NCI-H748 (cell line): ENCODE measurements at regions not wholly inside any gene's neighbourhood (a gene's known extent, or its start where the extent isn't known, plus 50 kb on each side); places are given as distances from the start of the nearest gene placed in this dataset.
A peak's percentile ranks its signal among the peaks of the same experiment; 100 is the strongest.

Experiments
- DNase-seq: peaks from one replicate; lab custom pipeline; 2025; ENCODE audit not compliant: unreplicated experiment; lab: John Stamatoyannopoulos, UW

GRCh38 chr16:48810436-48810802 is 200.4 kb upstream of the N4BP1 start:
- DNase-seq: no peak

GRCh38 chr16:48790151-48790550 is 180.2 kb upstream of the N4BP1 start:
- DNase-seq: no peak

GRCh38 chr16:48788475-48788874 is 178.5 kb upstream of the N4BP1 start:
- DNase-seq: no peak

GRCh38 chr16:48745541-48745940 is 135.6 kb upstream of the N4BP1 start:
- no peak for DNase-seq

- no peak for DNase-seq
These were observed 131.0 kb upstream of the N4BP1 start for GRCh38 chr16:48740964-48741363.

GRCh38 chr16:48734220-48734619 is 124.2 kb upstream of the N4BP1 start:
- DNase-seq: no peak

- DNase-seq: no peak
These were observed 94.7 kb upstream of the N4BP1 start for GRCh38 chr16:48704710-48705109.

GRCh38 chr16:48687421-48688038 is 77.5 kb upstream of the N4BP1 start:
- peak; percentile 71 for DNase-seq

GRCh38 chr16:48684148-48684547 is 74.2 kb upstream of the N4BP1 start:
- DNase-seq: no peak

GRCh38 chr16:48682971-48683370 is 73.0 kb upstream of the N4BP1 start:
- no peak for DNase-seq

GRCh38 chr16:48681520-48681919 is 71.5 kb upstream of the N4BP1 start:
- no peak for DNase-seq

- DNase-seq: peak; percentile 50
These were observed 70.9 kb upstream of the N4BP1 start for GRCh38 chr16:48680881-48681280.

- no peak for DNase-seq
These were observed 66.9 kb upstream of the N4BP1 start for GRCh38 chr16:48676836-48677235.

GRCh38 chr16:48668184-48668583 is 58.2 kb upstream of the N4BP1 start:
- DNase-seq: peak; percentile 67

GRCh38 chr16:48659940-48660339 is 50.0 kb upstream of the N4BP1 start:
- no peak for DNase-seq
